ENCODE measurements at regions not wholly inside any gene's neighbourhood (a gene's known extent, or its start where the extent isn't known, plus 50 kb on each side); places are given as distances from the start of the nearest gene placed in this dataset.
A peak's percentile ranks its signal among the peaks of the same experiment; 100 is the strongest.

DNA sequence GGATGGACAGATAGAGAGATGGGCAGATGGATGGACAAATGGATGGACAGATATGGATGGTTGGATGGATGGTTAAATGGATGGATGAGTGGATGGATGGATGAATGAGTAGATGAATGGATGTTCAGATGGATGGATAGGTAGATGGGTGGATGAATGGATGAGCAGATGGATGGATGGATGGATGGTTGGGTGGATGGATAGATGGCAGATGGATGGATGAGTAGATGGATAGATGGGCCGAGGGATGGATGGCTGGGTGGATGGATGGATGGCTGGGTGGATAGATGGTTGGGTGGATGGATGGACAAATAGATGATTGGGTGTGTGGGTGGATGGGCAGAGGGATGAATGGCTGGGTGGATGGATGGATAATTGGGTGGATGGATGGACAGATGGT is 98.9 kb upstream of the OTOS start:
- Histone ChIP-seq H3K36me3 (ENCODE audit: control insufficient read depth, insufficient read depth, low read length) (no peaks in the 10 kb centered on the region), H3K9ac (ENCODE audit: low read depth, low read length) (no peak overlapping the region), H3K4me2 (ENCODE audit: low read depth, low read length) (no peak overlapping the region), H3K4ac (ENCODE audit: low read depth, low read length) (no peak overlapping the region), H2BK20ac (ENCODE audit: low read depth, low read length) (0 out of 2 replicates have a peak overlapping the region, but pooled peaks have one; percentile 39), H3K4me3 (ENCODE audit: insufficient read depth, low read depth, low read length) (no peak overlapping the region), H2AK9ac (replicated peaks; ENCODE audit: low read depth, low read length, poor library complexity) (no peak overlapping the region), H3K23ac (ENCODE audit: low read depth, low read length) (no peak overlapping the region), H2BK5ac (ENCODE audit: low read depth, low read length, poor library complexity, severe bottlenecking) (no peak overlapping the region), H3K9me1 (ENCODE audit: insufficient read depth, low read length) (peaks cover 8% of the 10 kb centered on the region), H2BK15ac (ENCODE audit: low read depth, low read length) (peak overlapping the region; percentile 21; the same call in 2 of the 3 replicates), H3K18ac (ENCODE audit: low read depth, low read length) (no peak overlapping the region), H3K27ac (ENCODE audit: insufficient read depth, low read length) (no peak overlapping the region), H3K14ac (replicated peaks; ENCODE audit: low read depth, low read length) (no peak overlapping the region), H4K91ac (ENCODE audit: insufficient read depth, low read depth, low read length) (no peak overlapping the region), H2AFZ (replicated peaks; ENCODE audit: low read length, poor library complexity) (no peak overlapping the region), H4K5ac (ENCODE audit: low read depth, low read length) (no peak overlapping the region), H3K4me1 (ENCODE audit: control insufficient read depth, insufficient read depth, low read length) (peaks cover 12% of the 10 kb centered on the region), H3K79me1 (ENCODE audit: low read depth in 1 of 2, low read length in 2 of 2) (no peaks in the 10 kb centered on the region), H3K27me3 (ENCODE audit: control insufficient read depth, insufficient read depth, low read length) (peaks cover 3% of the 10 kb centered on the region; the same call in 1 of the 2 replicates), H2AK5ac (ENCODE audit: low read depth, low read length) (peak overlapping the region; percentile 75), H3K56ac (ENCODE audit: extremely low read depth, insufficient read depth, low read length) (no peak overlapping the region), H4K20me1 (ENCODE audit: insufficient read depth, low read length) (no peaks in the 10 kb centered on the region), H4K8ac (ENCODE audit: low read depth in 2 of 2, low read length in 2 of 2) (no peak overlapping the region), H3K9me3 (ENCODE audit: control insufficient read depth, insufficient read depth, low read length) (no peaks in the 10 kb centered on the region), H2BK120ac (ENCODE audit: low read depth, low read length) (no peak overlapping the region)
- ChIA-PET POLR2A (ENCODE audit: unreplicated experiment) (no interaction called here), CTCF (no interaction called here)
- no TSS peak for BruUV-seq (replicated peaks)
- no CpG with 5 or more reads among the region's 1 CpG for WGBS, 2 experiments (ENCODE audit: extremely low coverage in 2 of 2, insufficient read length in 1 of 2)
- in situ Hi-C loops (cut with MboI; ENCODE audit: low sequenced_read_pairs) (no loop called here), dilution Hi-C loops (cut with HindIII; ENCODE audit: low sequenced_read_pairs, unreplicated experiment) (no loop called here), intact Hi-C loops (cut with micrococcal nuclease) (no loop called here)
- TF ChIP-seq MAZ (IDR thresholded peaks at IDR 0.05; ENCODE audit: borderline replicate concordance, low read depth, low read length) (no peak), RAD21 (IDR thresholded peaks at IDR 0.05; ENCODE audit: low read length) (no peak), NFE2L2 (IDR thresholded peaks at IDR 0.05; ENCODE audit: low read depth, low read length) (no peak), CEBPB (IDR thresholded peaks at IDR 0.05; ENCODE audit: low read depth, low read length) (no peak), RCOR1 (IDR thresholded peaks at IDR 0.05; ENCODE audit: insufficient replicate concordance, low read length) (no peak), POLR2A (IDR thresholded peaks at IDR 0.05; ENCODE audit: low read depth, low read length) (no peak), MXI1 (IDR thresholded peaks at IDR 0.05; ENCODE audit: borderline replicate concordance, low read depth, low read length) (no peak), SMC3 (IDR thresholded peaks at IDR 0.05; ENCODE audit: low read depth, low read length) (no peak), BHLHE40 (IDR thresholded peaks at IDR 0.05; ENCODE audit: low read depth, low read length) (no peak)
- no peak for DNase-seq
- ATAC-seq (ENCODE audit: low read depth): no peak

Measured in IMR-90 (cell line).